Lung (tissue), 11 donors: ENCODE measurements at regions not wholly inside any gene's neighbourhood (a gene's known extent, or its start where the extent isn't known, plus 50 kb on each side); places are given as distances from the start of the nearest gene placed in this dataset.

Source experiments
- ATAC-seq: fragments of 200-7000 bp; cut with Tn5 transposase; one replicate; pipeline ENCODE4 v1.9.1; 2020; ENCODE audit warnings: moderate number of reproducible peaks; ENCODE audit not compliant: insufficient read depth, low FRiP score
- DNase-seq, 3 donors: peaks; one replicate each; pipeline ENCODE4 v3.0.0-alpha.2; 2013 to 2017
- H3K27ac ChIP-seq, 2 donors: one replicate each; pipeline ENCODE4 v1.5.1; 2013; ENCODE audit warnings: mild to moderate bottlenecking in 2 of 2, moderate library complexity in 2 of 2, control low read depth in 1 of 2, inconsistent platforms in 1 of 2, low read depth in 1 of 2, low read length in 1 of 2
- H3K27me3 ChIP-seq, 3 donors: one replicate each; pipeline ENCODE4 v1.5.1; 2013; ENCODE audit warnings: low read length in 2 of 3; ENCODE audit not compliant: control insufficient read depth in 3 of 3, insufficient read depth in 3 of 3
- H3K36me3 ChIP-seq, 4 donors: one replicate each; pipeline ENCODE4 v1.5.1; 2013; ENCODE audit warnings: low read length in 4 of 4, mild to moderate bottlenecking in 1 of 4, moderate library complexity in 1 of 4; ENCODE audit not compliant: control insufficient read depth in 4 of 4, insufficient read depth in 4 of 4
- H3K4me1 ChIP-seq, 5 donors: one replicate each; pipeline ENCODE4 v1.5.1; 2013; ENCODE audit warnings: low read length in 5 of 5, mild to moderate bottlenecking in 2 of 5, moderate library complexity in 1 of 5; ENCODE audit not compliant: control insufficient read depth in 5 of 5, insufficient read depth in 5 of 5
- H3K4me3 ChIP-seq: one replicate; pipeline ENCODE4 v1.5.1; 2013; ENCODE audit warnings: mild to moderate bottlenecking, control low read depth, moderate library complexity
- H3K9ac ChIP-seq, 2 donors: one replicate each; pipeline ENCODE4 v1.5.1; 2013; ENCODE audit warnings: low read length in 2 of 2, control low read depth in 1 of 2; ENCODE audit not compliant: insufficient read depth in 1 of 2
- H3K9me3 ChIP-seq, 4 donors: one replicate each; pipeline ENCODE4 v1.5.1; 2013; ENCODE audit warnings: low read length in 3 of 4, mild to moderate bottlenecking in 1 of 4, moderate library complexity in 1 of 4; ENCODE audit not compliant: control insufficient read depth in 4 of 4, insufficient read depth in 3 of 4
- WGBS, 2 donors: extraction: QIAGEN DNeasy Blood & Tissue Kit; methylation state at CpG; one replicate each; pipeline ENCODE4 v1.1.7; 2013; 5-methylcytosine and 5-hydroxymethylcytosine counted together
- TF ChIP-seq, protein P1 (sequence below): IDR thresholded peaks from 2 replicates; pipeline ENCODE4 v1.5.1; 2012; ENCODE audit warnings: mild to moderate bottlenecking; ENCODE audit errors: control extremely low read depth, extremely low read depth
- donor health status: control.
- donor health status: control.
- donor health status: Bipolar disorder and iron deficiency.
- donor health status: healthy.
- donor health status: DM: yes; HTN: yes; CAD: no.

DNA sequence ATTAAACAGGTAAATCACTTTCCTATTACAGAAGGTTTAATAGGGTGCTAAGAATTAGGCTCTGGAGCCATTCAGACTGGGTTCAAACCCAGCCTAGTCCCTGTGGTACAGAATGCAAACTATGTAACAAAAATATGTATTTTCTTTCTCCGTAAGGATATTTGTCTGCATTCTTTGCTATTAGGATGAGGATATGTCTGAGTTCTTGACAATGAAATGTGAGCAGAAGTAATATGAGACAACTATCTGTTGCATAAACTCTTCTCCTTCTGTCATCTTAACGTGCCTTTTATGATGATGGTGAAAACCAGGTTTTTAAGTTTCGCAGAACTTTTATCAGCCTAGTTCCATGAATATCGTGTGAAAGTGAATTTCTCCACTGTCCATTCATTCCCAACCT, 1129.1 kb upstream of the ZEB2 start:
- TF ChIP-seq, protein P1, sequence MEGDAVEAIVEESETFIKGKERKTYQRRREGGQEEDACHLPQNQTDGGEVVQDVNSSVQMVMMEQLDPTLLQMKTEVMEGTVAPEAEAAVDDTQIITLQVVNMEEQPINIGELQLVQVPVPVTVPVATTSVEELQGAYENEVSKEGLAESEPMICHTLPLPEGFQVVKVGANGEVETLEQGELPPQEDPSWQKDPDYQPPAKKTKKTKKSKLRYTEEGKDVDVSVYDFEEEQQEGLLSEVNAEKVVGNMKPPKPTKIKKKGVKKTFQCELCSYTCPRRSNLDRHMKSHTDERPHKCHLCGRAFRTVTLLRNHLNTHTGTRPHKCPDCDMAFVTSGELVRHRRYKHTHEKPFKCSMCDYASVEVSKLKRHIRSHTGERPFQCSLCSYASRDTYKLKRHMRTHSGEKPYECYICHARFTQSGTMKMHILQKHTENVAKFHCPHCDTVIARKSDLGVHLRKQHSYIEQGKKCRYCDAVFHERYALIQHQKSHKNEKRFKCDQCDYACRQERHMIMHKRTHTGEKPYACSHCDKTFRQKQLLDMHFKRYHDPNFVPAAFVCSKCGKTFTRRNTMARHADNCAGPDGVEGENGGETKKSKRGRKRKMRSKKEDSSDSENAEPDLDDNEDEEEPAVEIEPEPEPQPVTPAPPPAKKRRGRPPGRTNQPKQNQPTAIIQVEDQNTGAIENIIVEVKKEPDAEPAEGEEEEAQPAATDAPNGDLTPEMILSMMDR, result no peak
- H3K4me1 ChIP-seq, result peaks cover 0 to 20% (median 0%) of the 10 kb centered on the region in 5 donors
- no peak overlapping the region for H3K4me3 ChIP-seq
- no peak overlapping the region for H3K27ac ChIP-seq
- H3K27me3 ChIP-seq, result no peaks in the 10 kb centered on the region
- DNase-seq (no peak), ATAC-seq (no peak)
- H3K9me3 ChIP-seq, result no peaks in the 10 kb centered on the region
- H3K36me3 ChIP-seq, result no peaks in the 10 kb centered on the region
- no peak overlapping the region for H3K9ac ChIP-seq
- 91 to 92% methylated on average over 4 of the region's 4 CpGs for WGBS, 2 donors

DNA sequence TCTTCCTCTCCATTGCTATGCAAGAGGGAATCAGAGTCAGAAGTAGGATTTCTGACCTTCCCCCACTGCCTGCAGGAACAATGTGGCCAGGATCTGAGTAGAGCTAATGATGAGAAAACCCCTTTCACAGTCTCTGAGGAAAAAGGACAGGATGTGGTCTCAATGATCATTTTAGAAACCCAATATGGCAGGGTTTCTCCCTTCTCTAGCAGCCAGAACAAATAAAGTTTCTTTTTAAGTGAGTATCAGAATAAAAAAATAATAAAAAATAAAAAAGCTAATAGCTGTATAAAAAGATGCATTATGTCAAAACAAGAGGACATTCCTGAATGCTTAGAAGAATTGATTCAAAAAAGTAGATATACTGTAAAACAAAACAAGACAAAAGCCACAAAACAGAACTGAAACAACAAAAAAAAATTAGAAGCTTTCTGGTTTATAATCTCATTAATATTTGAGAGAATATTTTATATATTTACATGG, 1124.9 kb upstream of the ZEB2 start:
- no peak overlapping the region for H3K4me3 ChIP-seq
- no peak for ATAC-seq

DNA sequence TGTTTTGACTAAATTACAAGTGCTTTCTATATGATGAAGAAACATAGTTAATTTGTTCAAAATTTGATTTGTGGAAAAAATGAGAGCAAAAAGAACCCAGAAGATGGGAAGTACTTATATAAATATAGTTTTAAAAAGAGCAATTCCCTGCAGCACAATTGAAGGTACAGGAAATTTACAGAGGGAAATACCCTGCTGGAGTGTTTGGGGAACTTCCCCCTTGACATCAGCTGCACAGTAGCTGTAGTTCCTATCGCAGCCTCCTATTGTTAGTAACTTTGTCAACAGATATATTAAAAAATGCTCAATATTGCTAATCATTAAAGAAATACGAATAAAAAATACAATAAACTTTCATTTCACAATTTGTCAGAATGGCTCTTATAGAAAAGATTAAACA, 1118.8 kb upstream of the ZEB2 start:
- WGBS, 2 donors, result 39 to 46% methylated on average over 2 of the region's 2 CpGs
- ATAC-seq, result no peak

More for the DNA sequence above, 1124.9 kb upstream of the ZEB2 start:
- TF ChIP-seq, protein P1, result no peak
- Histone ChIP-seq H3K27ac (no peak overlapping the region), H3K9ac (no peak overlapping the region), H3K27me3 (no peaks in the 10 kb centered on the region), H3K4me1 (no peaks in the 10 kb centered on the region), H3K9me3 (no peaks in the 10 kb centered on the region), H3K36me3 (no peaks in the 10 kb centered on the region)
- no peak for DNase-seq

More for the DNA sequence above, 1118.8 kb upstream of the ZEB2 start:
- Histone ChIP-seq H3K36me3 (no peaks in the 10 kb centered on the region), H3K4me1 (no peaks in the 10 kb centered on the region), H3K27me3 (no peaks in the 10 kb centered on the region), H3K9me3 (no peaks in the 10 kb centered on the region), H3K27ac (no peak overlapping the region), H3K4me3 (no peak overlapping the region), H3K9ac (no peak overlapping the region)
- no peak for DNase-seq
- TF ChIP-seq, protein P1, result no peak
